ENCODE measurements at regions not wholly inside any gene's neighbourhood (a gene's known extent, or its start where the extent isn't known, plus 50 kb on each side); places are given as distances from the start of the nearest gene placed in this dataset.
"Not testable (repeated sequence)": the region's sequence is repeated elsewhere in the genome, so short reads cannot be mapped to it uniquely, and the experiment has no call there.

- H3K27ac ChIP-seq = no peak overlapping the region
- POLR2A ChIA-PET (ENCODE audit: low non-redundant PET) = no interaction called here
These were observed 1736.2 kb downstream of the SLITRK5 start for GRCh38 chr13:89407357-89407756.

GRCh38 chr13:89432997-89433396 lies 1761.8 kb downstream of the SLITRK5 start:
- POLR2A ChIA-PET (ENCODE audit: low non-redundant PET) = no interaction called here
- no peak for TF ChIP-seq CTCF (conservative IDR thresholded peaks at IDR 0.05; ENCODE audit: low read depth)
- DNase-seq (ENCODE audit: low spot score) = no peak
- H3K27ac ChIP-seq = no peak overlapping the region
- CTCF ChIA-PET = no interaction called here

More at GRCh38 chr13:89407357-89407756, 1736.2 kb downstream of the SLITRK5 start:
- CTCF ChIA-PET = no interaction called here
- TF ChIP-seq CTCF (conservative IDR thresholded peaks at IDR 0.05; ENCODE audit: low read depth) = no peak
- no peak for DNase-seq (ENCODE audit: low spot score)

- peak; percentile 36 for DNase-seq (ENCODE audit: low spot score)
- CTCF ChIA-PET = interaction anchor here (0.6 to 1.4 kb wide), 9 partner anchors 40 to 1609 kb away, joined by 3 to 7 read pairs (median 4); no protein-coding TSS in a partner anchor
- POLR2A ChIA-PET (ENCODE audit: low non-redundant PET); H3K27ac ChIP-seq: not testable (repeated sequence)
These were observed 1763.5 kb downstream of the SLITRK5 start for GRCh38 chr13:89434624-89435023.

- ChIA-PET CTCF (no interaction called here), POLR2A (ENCODE audit: low non-redundant PET) (no interaction called here)
- no peak for DNase-seq (ENCODE audit: low spot score)
- no peak for TF ChIP-seq CTCF (conservative IDR thresholded peaks at IDR 0.05; ENCODE audit: low read depth)
- no peak overlapping the region for H3K27ac ChIP-seq
These were observed 1783.5 kb downstream of the SLITRK5 start for GRCh38 chr13:89454681-89455080.

GRCh38 chr13:89455225-89455624 lies 1784.1 kb downstream of the SLITRK5 start:
- TF ChIP-seq CTCF (conservative IDR thresholded peaks at IDR 0.05; ENCODE audit: low read depth) = no peak

GRCh38 chr13:89455741-89456140 lies 1784.6 kb downstream of the SLITRK5 start:
- DNase-seq (ENCODE audit: low spot score) = peak; percentile 68
- H3K27ac ChIP-seq = no peak overlapping the region
- ChIA-PET CTCF (no interaction called here), POLR2A (ENCODE audit: low non-redundant PET) (no interaction called here)
- no peak for TF ChIP-seq CTCF (conservative IDR thresholded peaks at IDR 0.05; ENCODE audit: low read depth)

More at GRCh38 chr13:89455225-89455624, 1784.1 kb downstream of the SLITRK5 start:
- CTCF ChIA-PET = no interaction called here
- POLR2A ChIA-PET (ENCODE audit: low non-redundant PET) = no interaction called here
- no peak for DNase-seq (ENCODE audit: low spot score)
- no peak overlapping the region for H3K27ac ChIP-seq

GRCh38 chr13:89457977-89458376 lies 1786.8 kb downstream of the SLITRK5 start:
- peak; percentile 63 for DNase-seq (ENCODE audit: low spot score)
- POLR2A ChIA-PET (ENCODE audit: low non-redundant PET) = no interaction called here
- no peak for TF ChIP-seq CTCF (conservative IDR thresholded peaks at IDR 0.05; ENCODE audit: low read depth)
- H3K27ac ChIP-seq = no peak overlapping the region
- CTCF ChIA-PET = interaction anchor here (0.6 kb wide), 1 partner anchor 236 kb away, joined by 4 read pairs; no protein-coding TSS in a partner anchor

Measured in RWPE1 (cell line).